Erythroblast (primary cell): ENCODE measurements at regions not wholly inside any gene's neighbourhood (a gene's known extent, or its start where the extent isn't known, plus 50 kb on each side); places are given as distances from the start of the nearest gene placed in this dataset.

Experiments
- GATA1 ChIP-seq: IDR thresholded peaks from 2 replicates; pipeline ENCODE4 v1.6.1; 2011; ENCODE audit warnings: low read depth, mild to moderate bottlenecking, control low read depth, low read length, moderate library complexity
- POLR2A ChIP-seq: IDR thresholded peaks from 2 replicates; pipeline ENCODE4 v1.6.1; 2011; ENCODE audit warnings: mild to moderate bottlenecking, low read length

DNA sequence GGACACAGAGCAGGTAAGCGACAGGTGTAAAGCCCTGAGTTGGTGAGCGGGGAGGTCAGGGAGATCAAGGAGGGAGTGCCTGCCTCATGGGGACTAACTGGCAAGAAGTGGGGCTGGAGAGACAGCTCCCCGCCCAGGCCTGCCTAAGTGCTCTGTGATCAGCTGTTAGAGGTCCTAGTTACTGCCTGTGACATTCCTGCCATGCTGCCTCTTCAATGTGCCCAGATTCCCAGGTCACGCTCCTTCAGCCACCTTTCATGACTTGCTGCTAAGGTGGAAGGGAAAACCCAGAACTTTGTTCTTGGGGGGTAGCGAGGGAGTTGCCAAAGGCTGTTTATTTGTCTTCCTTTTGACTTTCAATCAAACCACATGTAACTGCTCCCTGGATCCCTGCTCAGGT lies 114.3 kb upstream of the ZNF438 start:
- TF ChIP-seq POLR2A (no peak), GATA1 (no peak)
